RWPE1 (cell line): ENCODE measurements at regions not wholly inside any gene's neighbourhood (a gene's known extent, or its start where the extent isn't known, plus 50 kb on each side); places are given as distances from the start of the nearest gene placed in this dataset.

Experiments
- CTCF ChIA-PET: fragments of 350-600 bp; sonication (Branson Sonifier 250); formaldehyde crosslinking; extraction: SDS; loops from one replicate; lab custom pipeline; 2021; lab: Yijun Ruan, JAX
- POLR2A ChIA-PET: fragments of 400-600 bp; formaldehyde crosslinking; extraction: SDS; loops from one replicate; lab custom pipeline; 2020; ENCODE audit warnings: antibody characterized with exemption; ENCODE audit not compliant: low non-redundant PET; lab: Yijun Ruan, JAX
- DNase-seq: peaks from one replicate; pipeline ENCODE4 v3.0.0; 2012; ENCODE audit warnings: low spot score
- H3K27ac ChIP-seq: fragments of 450-650 bp; 2 replicates; pipeline ENCODE4 v1.5.1; 2017
- CTCF ChIP-seq: fragments of 450-650 bp; conservative IDR thresholded peaks from 2 replicates; pipeline ENCODE4 v1.5.1; 2017; ENCODE audit warnings: low read depth, mild to moderate bottlenecking

- POLR2A ChIA-PET: no interaction called here
- CTCF ChIA-PET: interaction anchor here (1.1 to 2.1 kb wide), 3 partner anchors 8 to 15 kb away, joined by 4 to 6 read pairs (median 5); no protein-coding TSS in a partner anchor
- TF ChIP-seq CTCF: no peak
Measured at GRCh38 chr11:111438846-111439520, 59.9 kb upstream of the POU2AF1 start.

GRCh38 chr11:111438168-111438567 lies 59.1 kb upstream of the POU2AF1 start:
- TF ChIP-seq CTCF: no peak
- DNase-seq: no peak
- ChIA-PET CTCF (interaction anchor here (1.1 kb wide), 2 partner anchors 8 to 16 kb away, joined by 4 to 5 read pairs; no protein-coding TSS in a partner anchor), POLR2A (no interaction called here)
- H3K27ac ChIP-seq: no peak overlapping the region

More at GRCh38 chr11:111438846-111439520, 59.9 kb upstream of the POU2AF1 start:
- no peak for DNase-seq
- no peak overlapping the region for H3K27ac ChIP-seq

- ChIA-PET CTCF (no interaction called here), POLR2A (no interaction called here)
- TF ChIP-seq CTCF: no peak
- no peak for DNase-seq
- no peak overlapping the region for H3K27ac ChIP-seq
Measured at GRCh38 chr11:111435046-111435698, 56.1 kb upstream of the POU2AF1 start.

- DNase-seq: no peak
- no peak overlapping the region for H3K27ac ChIP-seq
- peak; percentile 43 for TF ChIP-seq CTCF
- POLR2A ChIA-PET: no interaction called here
- CTCF ChIA-PET: interaction anchor here (0.6 to 1.4 kb wide), 9 partner anchors 11 to 126 kb away, joined by 3 to 6 read pairs (median 3); no protein-coding TSS in a partner anchor
Measured at GRCh38 chr11:111429066-111429506, 50.0 kb upstream of the POU2AF1 start.
